GM18858 (cell line): ENCODE measurements at regions not wholly inside any gene's neighbourhood (a gene's known extent, or its start where the extent isn't known, plus 50 kb on each side); places are given as distances from the start of the nearest gene placed in this dataset.
"Not testable (repeated sequence)": the region's sequence is repeated elsewhere in the genome, so short reads cannot be mapped to it uniquely, and the experiment has no call there.

Source experiments
- ATAC-seq: cut with Tn5 transposase; IDR thresholded peaks from one replicate; pipeline ENCODE4 v1.9.1; 2021; ENCODE audit not compliant: unreplicated experiment

GRCh38 chr10:64896582-64896981 lies 1375.4 kb downstream of the REEP3 start:
- ATAC-seq, result no peak

DNA sequence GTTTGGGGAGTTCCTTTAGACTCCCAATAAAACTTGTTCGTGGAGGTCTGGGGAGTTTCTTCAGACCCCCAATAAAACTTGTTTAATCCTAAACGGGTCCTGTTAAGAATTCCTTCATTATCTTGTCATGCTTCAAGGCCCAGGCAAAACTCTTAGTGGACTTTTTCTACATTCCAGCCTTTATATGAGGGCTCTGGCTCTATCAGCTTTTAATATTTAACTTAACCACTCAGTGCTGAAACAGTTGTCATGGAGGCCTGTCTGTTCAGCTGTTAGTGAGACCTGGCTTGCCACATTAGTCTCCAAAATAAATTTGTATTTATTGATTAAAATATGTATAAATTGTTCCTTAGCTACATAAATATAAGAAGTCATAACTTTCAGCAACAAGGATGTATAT lies 1385.1 kb downstream of the REEP3 start:
- not testable (repeated sequence) for ATAC-seq

DNA sequence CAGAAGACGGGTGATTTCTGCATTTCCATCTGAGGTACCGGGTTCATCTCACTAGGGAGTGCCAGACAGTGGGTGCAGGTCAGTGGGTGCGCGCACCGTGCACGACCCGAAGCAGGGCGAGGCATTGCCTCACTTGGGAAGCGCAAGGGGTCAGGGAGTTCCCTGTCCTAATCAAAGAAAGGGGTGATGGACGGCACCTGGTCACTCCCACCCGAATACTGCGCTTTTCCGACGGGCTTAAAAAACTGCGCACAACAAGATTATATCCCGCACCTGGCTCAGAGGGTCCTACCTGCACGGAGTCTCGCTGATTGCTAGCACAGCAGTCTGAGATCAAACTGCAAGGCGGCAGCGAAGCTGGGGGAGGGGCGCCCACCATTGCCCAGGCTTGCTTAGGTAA lies 1403.1 kb downstream of the REEP3 start:
- not testable (repeated sequence) for ATAC-seq

DNA sequence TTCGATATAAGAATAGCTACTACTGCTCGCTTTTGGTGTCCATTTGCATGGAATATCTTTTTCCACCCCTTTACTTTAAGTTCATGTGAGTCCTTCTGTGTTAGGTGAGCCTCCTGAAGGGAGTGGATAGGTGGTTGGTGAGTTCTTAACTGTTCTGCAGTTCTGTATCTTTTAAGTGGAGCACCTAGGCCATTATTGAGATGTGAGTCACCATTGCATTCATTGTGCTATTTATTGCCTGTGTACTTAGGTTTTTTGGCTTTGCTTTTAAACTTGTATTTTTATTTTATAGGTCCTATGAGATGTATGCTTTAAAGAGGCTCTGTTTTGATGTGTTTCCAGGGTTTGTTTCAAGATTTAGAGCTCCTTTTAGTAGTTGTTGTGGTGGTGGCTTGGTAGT lies 1430.8 kb downstream of the REEP3 start:
- no peak for ATAC-seq

DNA sequence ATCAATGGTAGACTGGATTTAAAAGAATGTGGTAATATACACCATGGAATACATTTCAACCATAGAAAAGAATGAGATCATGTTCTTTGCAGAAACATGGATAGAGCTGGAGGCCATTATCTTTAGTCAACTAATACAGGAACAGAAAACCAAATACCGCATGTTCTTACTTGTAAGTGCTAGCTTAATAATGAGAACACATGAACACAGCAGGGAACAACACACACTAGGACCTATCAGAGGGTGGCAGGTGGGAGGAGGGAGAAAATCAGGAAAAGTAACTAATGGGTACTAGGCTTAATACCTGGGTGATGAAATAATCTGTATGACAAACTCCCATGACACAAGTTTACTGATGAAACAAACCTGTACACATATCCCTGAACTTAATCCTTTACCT lies 1435.2 kb downstream of the REEP3 start:
- ATAC-seq, result no peak

DNA sequence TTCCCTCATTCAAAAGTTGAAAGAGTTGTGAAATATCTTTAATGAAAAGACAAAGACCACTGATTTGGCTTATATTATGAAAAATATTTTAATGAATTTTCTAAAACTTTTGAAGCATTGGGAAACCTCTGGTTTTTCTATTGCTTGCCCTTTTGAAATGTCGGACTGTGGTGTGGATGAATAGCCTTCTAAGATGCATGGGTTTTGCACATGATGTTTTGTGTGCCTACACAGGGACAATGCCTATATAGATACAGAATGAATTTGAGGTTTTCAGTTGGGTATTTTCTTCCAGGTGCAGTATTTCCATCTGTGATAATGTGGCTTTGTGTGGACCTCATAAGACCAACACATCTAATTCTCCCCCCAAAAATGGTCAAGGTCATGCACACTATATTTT lies 1437.9 kb downstream of the REEP3 start:
- no peak for ATAC-seq

DNA sequence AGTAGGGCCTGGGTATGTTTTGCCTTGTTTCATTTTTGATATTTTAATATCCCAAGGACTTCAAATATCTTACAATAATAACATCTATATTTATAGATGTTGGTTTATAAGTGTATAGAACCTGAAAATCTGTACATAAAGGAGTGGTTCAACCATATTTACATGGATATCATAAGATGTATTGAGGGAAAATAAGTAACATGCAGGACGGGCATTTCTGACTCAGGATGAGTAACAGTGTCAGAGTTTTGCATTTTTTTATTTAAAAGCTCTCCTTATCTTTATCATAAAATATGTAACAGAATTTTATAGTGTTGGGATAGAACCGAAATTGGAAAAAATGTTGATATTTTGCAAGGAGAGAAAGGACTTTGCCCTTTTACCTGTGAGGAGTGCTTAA lies 1438.7 kb downstream of the REEP3 start:
- ATAC-seq, result no peak

- no peak for ATAC-seq
Measured at GRCh38 chr10:64973391-64973790, 1452.2 kb downstream of the REEP3 start.

GRCh38 chr10:64976150-64976549 lies 1454.9 kb downstream of the REEP3 start:
- ATAC-seq, result no peak

- no peak for ATAC-seq
Measured at GRCh38 chr10:64977915-64978314, 1456.7 kb downstream of the REEP3 start.

- no peak for ATAC-seq
Measured at GRCh38 chr10:64996886-64997285, 1475.7 kb downstream of the REEP3 start.

GRCh38 chr10:65010845-65011244 lies 1489.6 kb downstream of the REEP3 start:
- no peak for ATAC-seq

DNA sequence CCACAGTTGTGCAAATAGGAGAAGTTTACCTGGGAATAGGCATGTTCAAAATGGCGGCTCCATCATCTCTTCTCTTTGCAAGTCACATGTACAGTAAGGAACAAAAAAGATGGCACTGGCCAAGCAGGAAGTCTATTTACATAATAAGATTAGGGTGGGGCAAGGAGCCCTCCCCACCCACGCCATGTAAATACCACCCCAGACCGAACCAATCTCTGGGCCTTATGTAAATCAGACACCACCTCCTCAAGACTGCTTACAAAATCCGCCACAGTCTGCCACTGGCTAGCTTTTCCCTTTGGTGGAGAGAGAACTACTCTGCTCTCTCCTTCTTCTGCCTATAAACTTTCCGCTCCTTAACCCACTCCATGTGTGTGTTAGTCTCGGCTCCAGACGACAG lies 1496.3 kb downstream of the REEP3 start:
- ATAC-seq, result no peak

DNA sequence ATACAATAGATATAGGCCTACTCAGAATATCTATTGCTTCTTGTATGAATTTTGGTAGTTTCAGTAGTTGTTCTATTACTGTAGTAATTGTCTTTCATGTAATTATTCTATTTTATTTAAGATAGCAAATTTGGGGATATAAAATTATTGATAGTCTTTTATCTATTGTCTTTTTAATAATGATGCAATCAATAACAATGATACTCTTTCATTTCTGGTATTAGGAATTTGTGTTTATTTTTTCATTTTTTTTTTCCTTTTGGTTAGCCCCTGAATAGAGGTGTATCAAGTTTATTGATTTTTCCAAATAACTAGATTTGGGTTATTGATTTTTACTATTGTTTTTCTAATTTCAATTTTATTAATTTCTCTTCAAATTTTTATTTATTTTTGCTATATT lies 1503.7 kb downstream of the REEP3 start:
- no peak for ATAC-seq

DNA sequence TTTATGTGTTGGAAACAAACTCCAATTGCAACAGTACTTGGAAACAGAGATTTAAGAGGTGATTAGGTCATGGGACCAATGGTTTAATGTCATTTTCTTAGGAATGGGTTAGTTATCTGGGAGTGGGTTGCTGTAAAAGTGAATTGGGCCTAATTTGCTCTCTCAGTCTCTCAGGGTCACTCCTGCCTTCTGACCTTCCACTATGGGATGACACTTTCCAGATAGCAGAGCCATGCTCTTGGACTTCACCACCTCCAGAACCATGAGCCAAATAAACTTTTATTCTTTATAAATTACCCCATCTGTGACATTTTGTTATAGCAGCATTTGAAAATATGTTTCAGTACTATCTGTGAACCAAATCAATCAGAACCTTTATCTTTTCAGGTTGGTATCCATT lies 1509.1 kb downstream of the REEP3 start:
- no peak for ATAC-seq

GRCh38 chr10:65032867-65033769 lies 1511.9 kb downstream of the REEP3 start:
- ATAC-seq, result no peak

DNA sequence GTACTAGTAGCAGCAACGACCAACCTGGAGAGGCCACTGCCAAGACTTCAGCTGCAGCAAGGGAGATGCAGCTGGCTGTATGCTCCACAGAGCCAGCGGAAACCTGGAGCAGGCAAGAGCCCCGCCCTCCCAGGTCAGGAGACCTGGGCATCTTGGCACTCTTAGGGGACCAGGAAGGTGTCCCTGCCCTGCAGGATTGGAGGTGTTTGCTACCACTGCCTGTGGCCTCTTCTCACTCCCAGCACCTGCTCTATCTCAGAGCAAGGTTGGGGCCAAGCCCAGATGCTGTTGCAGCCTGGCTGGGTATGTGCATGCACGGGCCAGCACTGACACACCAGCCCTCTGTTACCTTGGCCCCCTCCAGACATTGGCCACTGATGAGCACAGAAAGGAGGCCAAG lies 1512.8 kb downstream of the REEP3 start:
- no peak for ATAC-seq

DNA sequence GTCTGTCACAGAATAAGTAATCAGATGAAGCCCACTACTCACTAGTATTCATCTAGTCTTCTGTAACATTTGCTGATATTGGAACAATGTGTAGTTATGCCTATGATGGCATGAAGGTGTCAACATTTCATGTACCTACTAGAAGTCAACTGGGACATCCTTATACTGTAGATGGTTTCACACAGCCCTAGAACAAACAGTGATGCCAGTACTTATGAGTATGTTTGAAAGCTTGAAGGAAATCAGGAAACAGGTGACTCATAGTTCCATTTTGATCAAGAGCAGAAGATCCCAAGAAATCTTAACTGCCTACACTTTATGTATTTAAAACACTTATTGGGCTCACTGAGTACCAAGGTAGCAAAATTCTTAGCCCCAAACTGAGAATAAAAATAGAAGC lies 1519.6 kb downstream of the REEP3 start:
- ATAC-seq, result no peak

- ATAC-seq, result no peak
Measured at GRCh38 chr10:65041307-65041706, 1520.1 kb downstream of the REEP3 start.

- no peak for ATAC-seq
Measured at GRCh38 chr10:65042496-65042895, 1521.3 kb downstream of the REEP3 start.

DNA sequence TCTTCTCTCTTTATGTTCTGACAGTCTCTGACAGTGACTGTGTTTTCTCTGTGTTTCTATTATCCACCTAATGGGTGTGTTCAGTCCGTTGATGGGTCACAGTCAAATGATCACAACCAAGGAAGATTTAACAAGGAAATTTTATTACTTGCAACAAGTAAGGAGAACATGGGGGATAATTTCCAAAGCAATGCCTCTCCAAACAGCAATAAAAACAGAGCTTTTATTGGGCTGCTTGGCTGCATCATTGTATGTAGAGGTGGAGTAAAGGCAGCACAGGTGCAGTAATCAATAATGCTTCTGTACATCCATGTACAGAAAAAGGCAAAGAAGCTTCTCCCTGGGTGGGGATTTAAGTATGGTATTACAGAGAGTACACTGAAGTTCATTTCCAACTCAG lies 1525.6 kb downstream of the REEP3 start:
- ATAC-seq, result no peak

GRCh38 chr10:65052111-65052510 lies 1530.9 kb downstream of the REEP3 start:
- ATAC-seq, result not testable (repeated sequence)

- ATAC-seq, result not testable (repeated sequence)
Measured at GRCh38 chr10:65053397-65053796, 1532.2 kb downstream of the REEP3 start.
